ENCODE measurements at regions not wholly inside any gene's neighbourhood (a gene's known extent, or its start where the extent isn't known, plus 50 kb on each side); places are given as distances from the start of the nearest gene placed in this dataset.

- intact Hi-C loops (cut with micrococcal nuclease) = no loop called here
- Histone ChIP-seq H3K27ac (ENCODE audit: insufficient read depth, low read depth, low read length) (no peak overlapping the region), H3K9ac (replicated peaks; ENCODE audit: extremely low read depth, insufficient read depth, low read length) (no peak overlapping the region), H3K4me3 (replicated peaks in 1 of 3; ENCODE audit: insufficient read depth in 1 of 3, low read depth in 1 of 3, low read length in 3 of 3) (no peak overlapping the region), H3K36me3 (ENCODE audit: control insufficient read depth in 2 of 2, extremely low read depth in 1 of 2, insufficient read depth in 2 of 2, low read length in 2 of 2) (no peaks in the 10 kb centered on the region), H4K20me1 (replicated peaks; ENCODE audit: control insufficient read depth, extremely low read depth, insufficient read depth, low read length) (no peaks in the 10 kb centered on the region), H3K9me3 (replicated peaks; ENCODE audit: control insufficient read depth, insufficient read depth, low read length) (peaks cover 7% of the 10 kb centered on the region), H2AFZ (ENCODE audit: low read depth, low read length) (no peak overlapping the region), H3K79me2 (ENCODE audit: control insufficient read depth, insufficient read depth, low read length) (no peaks in the 10 kb centered on the region), H3K4me2 (ENCODE audit: insufficient read depth, low read length) (no peak overlapping the region), H3K9me1 (replicated peaks; ENCODE audit: control insufficient read depth, extremely low read depth, insufficient read depth, low read length) (no peaks in the 10 kb centered on the region), H3K4me1 (ENCODE audit: control insufficient read depth, extremely low read depth, insufficient read depth, low read length) (no peaks in the 10 kb centered on the region), H3K27me3 (ENCODE audit: control insufficient read depth in 2 of 2, insufficient read depth in 2 of 2, low read length in 2 of 2) (no peaks in the 10 kb centered on the region)
- POLR2A ChIA-PET = no interaction called here
- FAIRE-seq = no peak
- no TSS peak for BruUV-seq (replicated peaks)
- TF ChIP-seq EZH2 (IDR thresholded peaks at IDR 0.05; ENCODE audit: borderline replicate concordance, low read depth, low read length, severe bottlenecking) (no peak), POLR2AphosphoS5 (IDR thresholded peaks at IDR 0.05; ENCODE audit: insufficient read depth, low read depth, low read length) (no peak), MYC (IDR thresholded peaks at IDR 0.05; ENCODE audit: low read depth, low read length) (no peak), MAX (IDR thresholded peaks at IDR 0.05; ENCODE audit: insufficient read depth, insufficient read length) (no peak), GATA2 (IDR thresholded peaks at IDR 0.05; ENCODE audit: insufficient read depth, insufficient read length, low read depth, low read length) (no peak), CTCF (IDR thresholded peaks at IDR 0.05; ENCODE audit: extremely low read depth in 1 of 2, insufficient read depth in 1 of 2, low read depth in 1 of 2, low read length in 2 of 2) (no peak), POLR2A (IDR thresholded peaks at IDR 0.05; ENCODE audit: low read depth, low read length) (no peak), JUN (IDR thresholded peaks at IDR 0.05; ENCODE audit: borderline replicate concordance, insufficient read depth, insufficient read length, low read depth) (no peak)
- CTCF ChIA-PET = no interaction called here
- DNase-seq (ENCODE audit: low read depth, low spot score) = no peak
- dilution Hi-C loops (cut with MboI; ENCODE audit: extremely low pct_ligation_motif_present, low sequenced_read_pairs) = no loop called here
Measured at GRCh38 chr2:117686699-117687098, 127.8 kb upstream of the DDX18 start.
